ENCODE measurements at regions not wholly inside any gene's neighbourhood (a gene's known extent, or its start where the extent isn't known, plus 50 kb on each side); places are given as distances from the start of the nearest gene placed in this dataset.

DNA sequence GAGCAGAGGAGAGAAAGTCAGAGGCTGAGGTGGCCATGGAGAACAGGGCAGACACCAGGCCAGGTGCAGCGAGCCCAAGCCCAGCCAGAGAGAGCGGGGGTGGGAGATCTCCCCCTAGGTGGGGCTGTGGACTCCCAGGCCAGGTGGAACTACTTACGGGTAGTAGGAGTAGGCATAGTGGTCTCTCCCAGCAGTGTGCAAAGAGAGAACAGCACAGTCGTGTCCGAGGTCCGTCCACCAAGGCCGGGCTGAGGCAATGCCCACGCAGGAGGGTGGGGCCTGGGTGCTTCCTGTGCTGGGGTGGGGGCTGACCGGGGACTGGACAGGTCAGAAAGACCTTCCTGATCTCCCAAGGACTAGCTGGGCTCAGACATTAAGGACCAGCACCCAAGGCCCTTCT is 263.7 kb downstream of the PTPRU start:
- Histone ChIP-seq H3K9me2 (replicated peaks; ENCODE audit: control insufficient read depth, low read length) (no peaks in the 10 kb centered on the region), H4K20me1 (ENCODE audit: control insufficient read depth, insufficient read depth, low read depth, low read length) (no peaks in the 10 kb centered on the region), H3K36me3 (ENCODE audit: control insufficient read depth, low read length) (no peaks in the 10 kb centered on the region), H3K9me3 (ENCODE audit: control insufficient read depth, insufficient read depth, low read length) (no peaks in the 10 kb centered on the region), H3K79me2 (ENCODE audit: control insufficient read depth, low read length) (no peaks in the 10 kb centered on the region), H3K4me1 (ENCODE audit: control insufficient read depth, low read length) (no peaks in the 10 kb centered on the region), H3K4me2 (ENCODE audit: low read length) (no peak overlapping the region), H3K27me3 (ENCODE audit: control insufficient read depth, low read length) (peaks cover 11% of the 10 kb centered on the region), H3K27ac (ENCODE audit: low read depth, low read length) (no peak overlapping the region), H3F3A (ENCODE audit: control insufficient read depth, insufficient read depth) (no peaks in the 10 kb centered on the region), H3K4me3 (ENCODE audit: low read length) (no peak overlapping the region)
- no peak for TF ChIP-seq EZH2phosphoT487 (IDR thresholded peaks at IDR 0.05; ENCODE audit: borderline replicate concordance, low read length)
- TF ChIP-seq CTCF (IDR thresholded peaks at IDR 0.05; ENCODE audit: low read depth, low read length, poor library complexity, severe bottlenecking), result no peak

GRCh38 chr1:29499104-29499650 is 262.9 kb downstream of the PTPRU start:
- Histone ChIP-seq H3K27me3 (ENCODE audit: control insufficient read depth, low read length) (peaks cover 11% of the 10 kb centered on the region), H4K20me1 (ENCODE audit: control insufficient read depth, insufficient read depth, low read depth, low read length) (no peaks in the 10 kb centered on the region), H3K9me3 (ENCODE audit: control insufficient read depth, insufficient read depth, low read length) (no peaks in the 10 kb centered on the region), H3F3A (ENCODE audit: control insufficient read depth, insufficient read depth) (no peaks in the 10 kb centered on the region), H3K4me1 (ENCODE audit: control insufficient read depth, low read length) (no peaks in the 10 kb centered on the region), H3K4me3 (ENCODE audit: low read length) (no peak overlapping the region), H3K4me2 (ENCODE audit: low read length) (no peak overlapping the region), H3K27ac (ENCODE audit: low read depth, low read length) (no peak overlapping the region), H3K36me3 (ENCODE audit: control insufficient read depth, low read length) (no peaks in the 10 kb centered on the region), H3K79me2 (ENCODE audit: control insufficient read depth, low read length) (no peaks in the 10 kb centered on the region), H3K9me2 (replicated peaks; ENCODE audit: control insufficient read depth, low read length) (no peaks in the 10 kb centered on the region)
- TF ChIP-seq EZH2phosphoT487 (IDR thresholded peaks at IDR 0.05; ENCODE audit: borderline replicate concordance, low read length) (no peak), CTCF (IDR thresholded peaks at IDR 0.05; ENCODE audit: low read depth, low read length, poor library complexity, severe bottlenecking) (no peak)

GRCh38 chr1:29498126-29499103 is 262.1 kb downstream of the PTPRU start:
- TF ChIP-seq EZH2phosphoT487 (IDR thresholded peaks at IDR 0.05; ENCODE audit: borderline replicate concordance, low read length) (no peak), CTCF (IDR thresholded peaks at IDR 0.05; ENCODE audit: low read depth, low read length, poor library complexity, severe bottlenecking) (no peak)

More at GRCh38 chr1:29498126-29499103, 262.1 kb downstream of the PTPRU start:
- Histone ChIP-seq H3K4me2 (ENCODE audit: low read length) (no peak overlapping the region), H3K79me2 (ENCODE audit: control insufficient read depth, low read length) (no peaks in the 10 kb centered on the region), H3K9me2 (replicated peaks; ENCODE audit: control insufficient read depth, low read length) (no peaks in the 10 kb centered on the region), H3K4me3 (ENCODE audit: low read length) (no peak overlapping the region), H4K20me1 (ENCODE audit: control insufficient read depth, insufficient read depth, low read depth, low read length) (no peaks in the 10 kb centered on the region), H3F3A (ENCODE audit: control insufficient read depth, insufficient read depth) (no peaks in the 10 kb centered on the region), H3K4me1 (ENCODE audit: control insufficient read depth, low read length) (no peaks in the 10 kb centered on the region), H3K27ac (ENCODE audit: low read depth, low read length) (no peak overlapping the region), H3K27me3 (ENCODE audit: control insufficient read depth, low read length) (peaks cover 11% of the 10 kb centered on the region), H3K9me3 (ENCODE audit: control insufficient read depth, insufficient read depth, low read length) (no peaks in the 10 kb centered on the region), H3K36me3 (ENCODE audit: control insufficient read depth, low read length) (no peaks in the 10 kb centered on the region)
